GM21390 (cell line): ENCODE measurements at regions not wholly inside any gene's neighbourhood (a gene's known extent, or its start where the extent isn't known, plus 50 kb on each side); places are given as distances from the start of the nearest gene placed in this dataset.

Source experiments
- ATAC-seq: cut with Tn5 transposase; IDR thresholded peaks from one replicate; pipeline ENCODE4 v1.9.1; 2021; ENCODE audit not compliant: unreplicated experiment

- ATAC-seq, result no peak
Measured at GRCh38 chr7:153006452-153006851, 246.9 kb downstream of the ACTR3B start.

GRCh38 chr7:153006911-153007310 is 247.4 kb downstream of the ACTR3B start:
- no peak for ATAC-seq

- ATAC-seq, result no peak
Measured at GRCh38 chr7:153010416-153010815, 250.9 kb downstream of the ACTR3B start.

- ATAC-seq, result no peak
Measured at GRCh38 chr7:153012203-153012602, 252.7 kb downstream of the ACTR3B start.

- ATAC-seq, result no peak
Measured at GRCh38 chr7:153017223-153017622, 257.7 kb downstream of the ACTR3B start.

- no peak for ATAC-seq
Measured at GRCh38 chr7:153021542-153021941, 262.0 kb downstream of the ACTR3B start.

- ATAC-seq, result no peak
Measured at GRCh38 chr7:153022475-153023193, 263.1 kb downstream of the ACTR3B start.

- no peak for ATAC-seq
Measured at GRCh38 chr7:153023194-153023592, 263.6 kb downstream of the ACTR3B start.

GRCh38 chr7:153027210-153027609 is 267.7 kb downstream of the ACTR3B start:
- ATAC-seq, result no peak

GRCh38 chr7:153027904-153028303 is 268.4 kb downstream of the ACTR3B start:
- no peak for ATAC-seq

- no peak for ATAC-seq
Measured at GRCh38 chr7:153030976-153031375, 271.4 kb downstream of the ACTR3B start.

- ATAC-seq, result no peak
Measured at GRCh38 chr7:153034791-153035190, 275.2 kb downstream of the ACTR3B start.

GRCh38 chr7:153036396-153037063 is 277.0 kb downstream of the ACTR3B start:
- no peak for ATAC-seq

GRCh38 chr7:153043440-153043839 is 283.9 kb downstream of the ACTR3B start:
- no peak for ATAC-seq

GRCh38 chr7:153044981-153045380 is 285.4 kb downstream of the ACTR3B start:
- no peak for ATAC-seq

GRCh38 chr7:153047079-153047959 is 287.8 kb downstream of the ACTR3B start:
- ATAC-seq, result no peak

- ATAC-seq, result no peak
Measured at GRCh38 chr7:153052206-153052605, 292.7 kb downstream of the ACTR3B start.

GRCh38 chr7:153061910-153062528 is 302.5 kb downstream of the ACTR3B start:
- no peak for ATAC-seq

GRCh38 chr7:153065051-153065450 is 305.5 kb downstream of the ACTR3B start:
- ATAC-seq, result no peak

- no peak for ATAC-seq
Measured at GRCh38 chr7:153066711-153067110, 307.2 kb downstream of the ACTR3B start.

GRCh38 chr7:153070141-153070540 is 310.6 kb downstream of the ACTR3B start:
- no peak for ATAC-seq
